ENCODE measurements at regions not wholly inside any gene's neighbourhood (a gene's known extent, or its start where the extent isn't known, plus 50 kb on each side); places are given as distances from the start of the nearest gene placed in this dataset.

GRCh38 chr20:6430381-6430780 is 307.6 kb upstream of the FERMT1 start:
- Histone ChIP-seq H3K27me3 (no peaks in the 10 kb centered on the region), H3K36me3 (no peaks in the 10 kb centered on the region), H3K9me3 (no peaks in the 10 kb centered on the region), H3K4me1 (no peaks in the 10 kb centered on the region), H3K4me3 (no peak overlapping the region), H3K27ac (no peak overlapping the region)
- intact Hi-C loops (cut with DNase I): no loop called here
- TF ChIP-seq, protein P1, sequence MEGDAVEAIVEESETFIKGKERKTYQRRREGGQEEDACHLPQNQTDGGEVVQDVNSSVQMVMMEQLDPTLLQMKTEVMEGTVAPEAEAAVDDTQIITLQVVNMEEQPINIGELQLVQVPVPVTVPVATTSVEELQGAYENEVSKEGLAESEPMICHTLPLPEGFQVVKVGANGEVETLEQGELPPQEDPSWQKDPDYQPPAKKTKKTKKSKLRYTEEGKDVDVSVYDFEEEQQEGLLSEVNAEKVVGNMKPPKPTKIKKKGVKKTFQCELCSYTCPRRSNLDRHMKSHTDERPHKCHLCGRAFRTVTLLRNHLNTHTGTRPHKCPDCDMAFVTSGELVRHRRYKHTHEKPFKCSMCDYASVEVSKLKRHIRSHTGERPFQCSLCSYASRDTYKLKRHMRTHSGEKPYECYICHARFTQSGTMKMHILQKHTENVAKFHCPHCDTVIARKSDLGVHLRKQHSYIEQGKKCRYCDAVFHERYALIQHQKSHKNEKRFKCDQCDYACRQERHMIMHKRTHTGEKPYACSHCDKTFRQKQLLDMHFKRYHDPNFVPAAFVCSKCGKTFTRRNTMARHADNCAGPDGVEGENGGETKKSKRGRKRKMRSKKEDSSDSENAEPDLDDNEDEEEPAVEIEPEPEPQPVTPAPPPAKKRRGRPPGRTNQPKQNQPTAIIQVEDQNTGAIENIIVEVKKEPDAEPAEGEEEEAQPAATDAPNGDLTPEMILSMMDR (IDR thresholded peaks at IDR 0.05): no peak
- no peak for DNase-seq (ENCODE audit: low spot score in 2 of 2)

DNA sequence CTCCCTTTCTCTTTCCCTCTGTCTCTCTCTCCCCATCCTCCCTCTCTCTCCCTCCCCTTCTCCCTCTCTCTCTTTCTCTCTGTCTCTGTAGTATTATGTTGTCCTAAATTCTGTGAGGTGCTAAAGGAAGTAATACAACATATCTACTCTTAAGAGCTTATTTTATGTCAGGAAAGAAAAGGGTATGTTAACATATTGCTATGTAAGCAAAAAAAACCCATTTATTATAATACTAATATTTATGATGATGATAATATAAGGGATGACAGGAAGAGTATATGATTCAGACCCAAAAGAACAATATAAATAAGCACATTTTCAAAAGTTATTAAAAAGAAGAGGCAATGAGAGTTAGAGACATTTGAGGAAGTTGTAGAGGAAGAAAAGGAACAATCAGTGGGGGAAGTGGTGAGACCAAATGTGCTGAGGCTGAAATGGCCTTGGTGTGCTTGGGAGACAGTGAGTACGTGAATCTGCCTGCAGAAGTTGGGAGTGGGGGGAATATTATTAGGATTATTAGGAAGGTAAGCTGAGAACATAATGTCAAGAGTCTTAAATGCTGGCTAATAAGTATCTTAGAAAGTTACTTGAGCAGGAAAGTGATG is 303.6 kb upstream of the FERMT1 start:
- no peak for DNase-seq (ENCODE audit: low spot score in 2 of 2)
- H3K36me3 ChIP-seq: no peaks in the 10 kb centered on the region
- TF ChIP-seq, protein P1 (IDR thresholded peaks at IDR 0.05): no peak
- H3K27ac ChIP-seq: no peak overlapping the region
- H3K27me3 ChIP-seq: no peaks in the 10 kb centered on the region
- no peaks in the 10 kb centered on the region for H3K9me3 ChIP-seq
- no peak overlapping the region for H3K4me3 ChIP-seq
- H3K4me1 ChIP-seq: no peaks in the 10 kb centered on the region
- intact Hi-C loops (cut with DNase I): no loop called here

DNA sequence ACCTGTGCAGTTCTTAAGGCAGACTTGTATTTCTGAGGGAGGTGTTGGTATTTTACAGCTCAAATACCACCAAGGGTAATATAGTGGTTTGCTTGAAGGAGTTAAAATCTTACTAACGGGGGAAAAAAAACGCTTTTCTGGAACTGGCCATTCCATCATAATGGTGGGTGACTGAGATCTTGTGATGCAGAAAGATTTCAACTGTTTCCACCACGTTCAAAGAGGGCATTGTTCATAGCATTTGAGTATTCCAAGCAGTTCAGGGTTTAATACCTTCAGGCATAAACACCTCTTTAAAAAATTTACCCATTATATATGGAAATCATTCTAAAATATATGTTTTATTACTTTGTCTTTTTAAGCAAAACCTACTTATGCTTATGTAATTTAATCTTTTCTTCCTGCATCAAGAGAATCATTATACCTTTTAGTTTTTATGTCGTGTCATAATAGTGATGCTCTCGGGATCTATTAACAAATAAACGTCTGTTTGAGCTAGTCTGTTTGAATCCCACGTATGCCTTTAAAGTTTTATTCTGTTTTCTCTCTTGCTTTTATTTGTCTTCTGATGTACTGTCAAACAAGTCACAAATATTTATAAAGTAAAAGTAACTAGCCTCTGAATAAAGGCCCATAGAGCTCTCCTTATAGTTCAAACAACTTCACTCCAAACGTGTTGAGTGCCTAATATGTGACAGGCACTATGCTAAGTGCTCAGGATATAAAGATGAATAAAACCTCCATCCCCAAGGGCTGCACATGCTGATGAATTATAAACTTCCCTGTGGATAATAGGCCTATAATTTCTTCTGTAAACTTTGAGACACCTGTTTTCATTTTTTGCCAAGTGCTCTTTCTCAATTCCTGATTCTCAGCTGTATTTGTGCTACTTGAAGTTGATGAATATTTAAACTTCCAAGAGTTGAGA is 298.8 kb upstream of the FERMT1 start:
- H3K4me3 ChIP-seq: no peak overlapping the region
- DNase-seq (ENCODE audit: low spot score in 2 of 2): no peak
- no peaks in the 10 kb centered on the region for H3K9me3 ChIP-seq
- no peaks in the 10 kb centered on the region for H3K4me1 ChIP-seq
- H3K36me3 ChIP-seq: no peaks in the 10 kb centered on the region
- H3K27ac ChIP-seq: no peak overlapping the region
- intact Hi-C loops (cut with DNase I): no loop called here
- no peaks in the 10 kb centered on the region for H3K27me3 ChIP-seq
- TF ChIP-seq, protein P1 (IDR thresholded peaks at IDR 0.05): no peak

DNA sequence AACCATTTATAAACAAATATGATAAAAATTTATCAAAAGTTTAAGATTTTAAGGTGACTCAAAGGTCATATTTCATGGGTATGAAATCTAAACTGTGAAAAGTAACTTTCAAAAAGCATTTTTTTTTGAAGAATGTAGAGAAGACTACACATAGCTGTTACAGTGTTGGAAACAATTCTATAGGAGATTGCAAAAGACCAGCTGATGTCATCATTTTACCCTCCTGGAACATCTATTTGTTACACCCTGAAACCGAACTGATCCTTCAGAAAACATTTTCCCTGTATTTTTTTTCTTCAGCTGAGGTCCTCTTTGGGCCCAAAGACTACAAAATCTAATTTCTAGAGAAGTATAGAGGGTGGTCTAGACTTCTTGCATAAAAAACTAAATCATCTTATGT is 297.5 kb upstream of the FERMT1 start:
- no peaks in the 10 kb centered on the region for H3K4me1 ChIP-seq
- H3K27ac ChIP-seq: no peak overlapping the region
- TF ChIP-seq, protein P1 (IDR thresholded peaks at IDR 0.05): no peak
- no peaks in the 10 kb centered on the region for H3K27me3 ChIP-seq
- no peak for DNase-seq (ENCODE audit: low spot score in 2 of 2)
- intact Hi-C loops (cut with DNase I): no loop called here
- H3K4me3 ChIP-seq: no peak overlapping the region
- H3K36me3 ChIP-seq: no peaks in the 10 kb centered on the region
- no peaks in the 10 kb centered on the region for H3K9me3 ChIP-seq

GRCh38 chr20:6418732-6419131 is 295.9 kb upstream of the FERMT1 start:
- Histone ChIP-seq H3K4me3 (no peak overlapping the region), H3K27ac (no peak overlapping the region), H3K9me3 (no peaks in the 10 kb centered on the region), H3K36me3 (no peaks in the 10 kb centered on the region), H3K4me1 (no peaks in the 10 kb centered on the region), H3K27me3 (no peaks in the 10 kb centered on the region)
- DNase-seq (ENCODE audit: low spot score in 2 of 2): no peak
- TF ChIP-seq, protein P1 (IDR thresholded peaks at IDR 0.05): no peak
- intact Hi-C loops (cut with DNase I): no loop called here
